Coronary artery (tissue), 2 donors: ENCODE measurements at regions not wholly inside any gene's neighbourhood (a gene's known extent, or its start where the extent isn't known, plus 50 kb on each side); places are given as distances from the start of the nearest gene placed in this dataset.
A peak's percentile ranks its signal among the peaks of the same experiment; 100 is the strongest.

Source experiments
- DNase-seq: peaks from one replicate; pipeline ENCODE4 v3.0.0-alpha.2; 2017; ENCODE audit warnings: low spot score
- H3K27ac ChIP-seq, 2 donors: fragments of 200-600 bp; sonication (generic); one replicate each; pipeline ENCODE4 v1.5.1; 2016 to 2019
- H3K4me3 ChIP-seq: fragments of 200-600 bp; sonication (generic); 2 replicates; pipeline ENCODE4 v1.5.1; 2016; ENCODE audit warnings: mild to moderate bottlenecking, moderate library complexity
- TF ChIP-seq, protein P1 (sequence below): fragments of 200-600 bp; sonication (generic); IDR thresholded peaks from one replicate; pipeline ENCODE4 v1.5.1; 2019; ENCODE audit warnings: antibody characterized with exemption

DNA sequence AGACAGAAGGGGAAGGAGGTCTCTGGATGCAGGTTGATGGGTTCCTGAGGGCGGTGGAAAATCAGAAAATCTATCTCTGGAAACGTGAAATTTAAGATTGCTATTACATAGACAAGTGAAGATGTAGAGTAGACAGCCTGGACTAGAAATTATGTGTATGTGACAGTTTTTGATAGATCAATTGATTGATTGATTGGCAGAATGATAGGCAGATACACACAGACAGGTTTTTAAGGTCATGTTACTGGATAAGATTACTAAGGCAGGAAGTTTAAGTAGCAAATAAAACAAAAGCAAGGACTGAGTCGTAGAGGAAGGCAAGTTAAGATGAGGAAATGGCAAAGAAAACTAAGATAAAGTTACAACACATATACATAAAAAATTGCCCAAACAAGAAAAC is 124.7 kb downstream of the RGS21 start:
- Histone ChIP-seq H3K4me3 (no peak overlapping the region), H3K27ac (no peak overlapping the region)
- TF ChIP-seq, protein P1, sequence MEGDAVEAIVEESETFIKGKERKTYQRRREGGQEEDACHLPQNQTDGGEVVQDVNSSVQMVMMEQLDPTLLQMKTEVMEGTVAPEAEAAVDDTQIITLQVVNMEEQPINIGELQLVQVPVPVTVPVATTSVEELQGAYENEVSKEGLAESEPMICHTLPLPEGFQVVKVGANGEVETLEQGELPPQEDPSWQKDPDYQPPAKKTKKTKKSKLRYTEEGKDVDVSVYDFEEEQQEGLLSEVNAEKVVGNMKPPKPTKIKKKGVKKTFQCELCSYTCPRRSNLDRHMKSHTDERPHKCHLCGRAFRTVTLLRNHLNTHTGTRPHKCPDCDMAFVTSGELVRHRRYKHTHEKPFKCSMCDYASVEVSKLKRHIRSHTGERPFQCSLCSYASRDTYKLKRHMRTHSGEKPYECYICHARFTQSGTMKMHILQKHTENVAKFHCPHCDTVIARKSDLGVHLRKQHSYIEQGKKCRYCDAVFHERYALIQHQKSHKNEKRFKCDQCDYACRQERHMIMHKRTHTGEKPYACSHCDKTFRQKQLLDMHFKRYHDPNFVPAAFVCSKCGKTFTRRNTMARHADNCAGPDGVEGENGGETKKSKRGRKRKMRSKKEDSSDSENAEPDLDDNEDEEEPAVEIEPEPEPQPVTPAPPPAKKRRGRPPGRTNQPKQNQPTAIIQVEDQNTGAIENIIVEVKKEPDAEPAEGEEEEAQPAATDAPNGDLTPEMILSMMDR, result no peak
- DNase-seq, result no peak

DNA sequence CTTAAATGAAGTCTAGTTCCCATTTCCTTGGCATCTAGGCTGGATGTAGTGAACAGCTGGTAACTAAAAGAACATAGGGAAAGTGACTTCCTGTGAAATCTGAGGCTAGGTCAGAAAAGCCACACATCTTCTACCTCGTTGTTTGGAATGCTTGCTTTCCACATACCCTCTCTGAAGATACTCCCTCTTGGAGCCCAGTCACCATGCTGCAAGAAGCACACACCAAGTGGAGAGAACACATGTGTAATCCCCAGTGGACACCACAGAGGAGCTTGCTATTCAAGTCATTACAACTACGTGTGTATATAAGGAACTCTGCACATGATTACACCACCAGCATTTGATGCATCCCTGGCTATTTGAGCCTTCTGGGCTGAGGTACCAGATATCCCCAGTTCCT is 125.9 kb downstream of the RGS21 start:
- TF ChIP-seq, protein P1, result no peak
- Histone ChIP-seq H3K27ac (no peak overlapping the region), H3K4me3 (no peak overlapping the region)
- no peak for DNase-seq

DNA sequence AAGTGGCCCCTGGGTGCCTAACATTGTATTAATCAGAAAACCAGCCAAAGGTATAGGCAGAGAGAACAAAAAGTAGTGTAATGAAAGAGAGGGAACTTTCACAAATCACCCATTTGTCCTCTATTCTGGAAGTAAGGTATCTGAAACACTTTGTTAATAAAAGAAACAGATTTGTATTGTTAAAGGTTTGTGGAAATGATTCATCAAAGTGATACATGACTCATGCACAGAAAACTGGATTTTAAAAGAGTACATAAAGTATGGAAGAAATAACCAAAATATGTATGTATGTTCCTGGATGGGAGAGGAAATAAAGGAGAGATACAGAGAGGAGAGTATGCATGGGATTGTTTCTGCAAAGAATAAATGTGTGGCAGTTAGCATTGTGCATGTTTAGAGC is 126.8 kb downstream of the RGS21 start:
- no peak overlapping the region for H3K27ac ChIP-seq
- DNase-seq, result no peak
- TF ChIP-seq, protein P1, result no peak
- no peak overlapping the region for H3K4me3 ChIP-seq

DNA sequence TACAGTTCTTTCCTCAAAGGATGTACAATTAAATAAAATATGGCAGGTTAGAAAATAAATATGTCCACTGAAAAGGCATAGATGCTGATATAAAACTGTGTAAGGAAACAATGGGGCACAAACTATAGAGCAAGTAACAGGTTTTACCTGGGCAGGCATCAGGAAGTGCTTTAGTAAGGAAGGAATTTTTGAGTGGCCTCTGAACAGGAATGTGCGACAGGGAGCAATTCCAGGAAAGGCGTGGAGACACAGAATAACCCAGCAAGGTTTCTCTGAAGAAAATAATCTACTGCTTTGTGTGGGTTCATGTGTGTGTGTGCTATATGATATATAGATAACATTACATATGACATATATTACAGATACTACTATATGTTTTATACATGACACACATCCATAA is 128.4 kb downstream of the RGS21 start:
- no peak overlapping the region for H3K4me3 ChIP-seq
- no peak for DNase-seq
- H3K27ac ChIP-seq, result no peak overlapping the region
- TF ChIP-seq, protein P1, result no peak

DNA sequence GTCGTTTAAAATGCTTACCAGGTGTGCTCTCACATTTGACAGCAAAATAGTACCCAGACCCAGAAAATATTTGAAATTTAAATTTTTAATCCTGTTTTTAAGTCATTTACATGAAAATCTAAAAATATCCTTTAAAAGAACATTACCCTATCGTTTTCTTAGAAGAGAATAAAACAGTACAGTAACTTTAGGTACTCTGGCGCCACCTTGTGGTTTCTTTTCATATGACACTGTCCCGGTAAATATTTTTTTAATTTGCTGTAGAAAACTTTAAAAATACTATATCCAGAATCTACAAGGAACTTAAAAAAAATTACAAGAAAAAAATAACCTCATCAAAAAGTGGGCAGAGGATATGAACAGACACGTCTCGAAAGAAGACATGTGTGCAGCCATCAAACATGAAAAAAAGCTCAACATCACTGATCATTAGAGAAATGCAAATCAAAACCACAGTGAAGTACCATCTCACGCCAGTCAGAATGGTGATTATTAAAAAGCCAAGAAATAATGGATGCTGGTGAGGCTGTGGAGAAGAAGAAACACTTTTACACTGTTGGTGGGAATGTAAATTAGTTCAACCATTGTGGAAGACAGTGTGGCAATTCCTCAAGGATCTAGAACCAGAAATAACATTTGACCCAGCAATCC is 129.2 kb downstream of the RGS21 start:
- no peak overlapping the region for H3K4me3 ChIP-seq
- H3K27ac ChIP-seq, result no peak overlapping the region
- no peak for DNase-seq
- TF ChIP-seq, protein P1, result peak; percentile 72

DNA sequence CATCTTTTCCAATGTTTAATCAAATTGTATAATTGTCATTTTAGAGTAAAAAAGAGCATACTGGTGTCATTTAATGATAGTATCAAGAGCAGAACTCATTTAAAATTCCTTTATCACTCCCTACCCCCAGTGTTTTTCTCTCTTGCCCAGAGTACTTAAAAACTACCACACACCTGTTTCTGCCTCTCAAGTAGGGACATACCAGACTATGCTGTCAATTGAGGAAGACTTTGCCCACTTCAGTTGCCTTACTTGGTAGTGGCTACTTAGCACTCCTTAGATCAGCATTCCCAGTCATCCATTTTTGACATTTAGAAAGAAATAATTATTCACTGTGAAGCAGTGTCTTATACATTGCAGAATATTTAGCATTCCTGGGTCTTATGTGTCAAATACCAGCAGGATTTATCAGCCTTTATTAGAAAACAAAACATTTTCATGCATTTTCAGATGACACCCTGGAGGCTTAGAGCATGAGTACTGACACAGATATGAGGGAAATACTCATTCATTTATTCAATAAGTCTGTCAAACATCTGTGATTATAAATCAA is 127.5 kb upstream of the RGS1 start:
- H3K4me3 ChIP-seq, result no peak overlapping the region
- H3K27ac ChIP-seq, result no peak overlapping the region
- DNase-seq, result no peak
- TF ChIP-seq, protein P1, result no peak

DNA sequence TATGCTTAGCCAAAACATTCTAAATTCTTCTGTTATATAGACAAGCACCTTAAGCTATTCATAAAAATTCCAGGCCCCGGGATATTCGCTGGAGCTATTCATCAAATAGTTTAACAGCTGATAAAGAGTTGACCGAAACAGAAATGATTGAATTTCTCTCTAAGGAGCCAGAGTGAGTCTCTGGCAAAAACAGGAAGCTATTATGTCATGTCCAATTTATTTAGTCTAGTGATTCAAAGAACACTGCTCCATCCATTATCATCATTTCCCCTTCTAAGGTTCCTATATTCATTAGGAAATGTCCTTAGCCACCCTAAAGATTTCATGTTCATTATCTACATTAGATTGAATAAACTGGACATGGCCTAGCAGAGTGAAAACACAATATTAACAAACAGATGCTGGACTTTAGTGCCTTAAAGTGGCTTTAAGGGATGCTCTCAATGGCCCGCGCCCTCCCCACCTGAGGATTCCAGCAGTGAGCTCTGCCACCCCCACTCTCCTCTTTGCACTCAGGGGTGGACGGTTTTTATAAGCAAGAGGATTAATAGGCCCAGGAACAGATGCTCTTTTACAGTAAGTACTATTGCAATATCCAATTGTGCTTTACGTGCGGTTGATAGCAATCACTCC is 122.1 kb upstream of the RGS1 start:
- no peak overlapping the region for H3K27ac ChIP-seq
- TF ChIP-seq, protein P1, result no peak
- no peak overlapping the region for H3K4me3 ChIP-seq
- DNase-seq, result no peak
